Epithelial cell of proximal tubule (primary cell): ENCODE measurements at regions not wholly inside any gene's neighbourhood (a gene's known extent, or its start where the extent isn't known, plus 50 kb on each side); places are given as distances from the start of the nearest gene placed in this dataset.

ENCODE experiments used
- DNase-seq: peaks from one replicate; pipeline ENCODE4 v3.0.0-alpha.2; 2011; ENCODE audit warnings: low read depth
- H3K4me3 ChIP-seq: 2 replicates; pipeline ENCODE4 v1.5.1; 2011; ENCODE audit warnings: low read depth, mild to moderate bottlenecking, low read length
- CTCF ChIP-seq: conservative IDR thresholded peaks from 2 replicates; pipeline ENCODE4 v1.5.1; 2012; ENCODE audit warnings: low read depth, mild to moderate bottlenecking, low read length

- TF ChIP-seq CTCF, result no peak
- no peak for DNase-seq
- H3K4me3 ChIP-seq, result no peak overlapping the region
Measured at GRCh38 chr20:59376109-59376841, 75.9 kb downstream of the EDN3 start.

GRCh38 chr20:59376998-59377397 is 76.6 kb downstream of the EDN3 start:
- no peak for TF ChIP-seq CTCF
- DNase-seq, result no peak
- H3K4me3 ChIP-seq, result no peak overlapping the region

GRCh38 chr20:59377842-59378241 is 77.4 kb downstream of the EDN3 start:
- no peak for TF ChIP-seq CTCF

GRCh38 chr20:59378396-59378795 is 78.0 kb downstream of the EDN3 start:
- TF ChIP-seq CTCF, result no peak
- DNase-seq, result no peak

More at GRCh38 chr20:59377842-59378241, 77.4 kb downstream of the EDN3 start:
- no peak for DNase-seq
- no peak overlapping the region for H3K4me3 ChIP-seq

GRCh38 chr20:59378966-59379365 is 78.6 kb downstream of the EDN3 start:
- TF ChIP-seq CTCF, result no peak
- no peak for DNase-seq
- no peak overlapping the region for H3K4me3 ChIP-seq

More at GRCh38 chr20:59378396-59378795, 78.0 kb downstream of the EDN3 start:
- H3K4me3 ChIP-seq, result no peak overlapping the region

GRCh38 chr20:59381689-59382088 is 81.3 kb downstream of the EDN3 start:
- no peak overlapping the region for H3K4me3 ChIP-seq
- DNase-seq, result no peak
- no peak for TF ChIP-seq CTCF

GRCh38 chr20:59382157-59382725 is 81.8 kb downstream of the EDN3 start:
- DNase-seq, result no peak
- no peak overlapping the region for H3K4me3 ChIP-seq
- no peak for TF ChIP-seq CTCF
